ENCODE measurements at regions not wholly inside any gene's neighbourhood (a gene's known extent, or its start where the extent isn't known, plus 50 kb on each side); places are given as distances from the start of the nearest gene placed in this dataset.

- DNase-seq (ENCODE audit: low spot score), result no peak
Observed at GRCh38 chr5:145502906-145503305, 332.2 kb downstream of the PRELID2 start.

DNA sequence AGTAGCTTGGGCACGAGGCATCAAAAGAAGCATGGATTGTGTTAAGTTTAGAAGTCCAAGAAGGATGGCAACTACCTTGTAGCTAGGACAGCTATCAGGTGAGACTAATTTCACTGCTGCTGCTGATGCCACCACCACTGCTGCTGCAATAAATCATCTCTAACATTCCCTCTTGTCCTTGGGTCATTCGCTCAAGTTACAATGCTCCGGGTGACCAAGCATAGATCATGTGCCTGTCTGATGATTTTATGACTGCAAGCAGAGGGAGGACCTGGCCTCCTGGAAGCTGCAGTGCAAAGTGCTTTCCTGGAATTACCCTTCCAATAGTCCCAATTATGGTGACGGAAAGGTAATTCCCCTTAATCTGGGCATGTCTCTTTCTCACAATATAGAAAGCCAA is 334.4 kb downstream of the PRELID2 start:
- no peak for DNase-seq (ENCODE audit: low spot score)

DNA sequence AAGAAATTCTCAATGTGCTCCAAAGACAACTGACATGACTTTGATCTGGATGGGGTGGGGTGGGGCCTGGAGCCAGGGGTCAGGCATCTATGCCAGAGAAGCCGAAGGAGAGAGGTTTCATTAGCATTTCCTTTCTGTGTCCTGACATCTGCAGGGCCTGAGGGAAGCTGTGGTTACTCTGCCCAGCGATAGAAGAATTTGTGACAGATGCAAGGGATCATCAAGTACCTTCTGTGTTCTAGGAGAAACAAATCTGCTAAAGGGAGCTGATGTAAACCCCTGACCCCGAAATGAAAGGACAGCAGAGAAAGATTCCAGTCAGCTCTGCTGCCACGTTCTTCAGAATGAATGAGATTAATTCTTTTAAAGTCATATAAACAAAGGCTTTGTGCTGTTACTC is 335.7 kb downstream of the PRELID2 start:
- no peak for DNase-seq (ENCODE audit: low spot score)

DNA sequence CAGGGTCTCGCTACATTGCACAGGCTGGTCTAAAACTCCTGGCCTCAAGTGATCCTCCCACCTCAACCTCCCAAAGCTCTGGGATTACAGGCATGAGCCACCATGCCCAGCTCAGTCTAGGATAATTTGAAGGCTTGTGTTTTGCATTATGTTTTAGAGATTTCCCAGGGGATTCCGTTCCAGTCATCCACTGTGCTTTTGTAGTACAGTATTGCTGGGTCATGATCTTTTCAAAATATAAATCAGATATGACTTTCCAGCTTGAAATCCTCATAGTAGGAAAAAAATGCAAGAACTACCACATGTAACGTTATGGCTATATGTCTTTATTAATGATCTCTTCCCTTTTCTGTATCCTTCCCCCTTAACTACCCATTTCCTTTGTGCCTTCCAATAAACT is 338.1 kb downstream of the PRELID2 start:
- DNase-seq (ENCODE audit: low spot score), result no peak

GRCh38 chr5:145495741-145496140 is 339.4 kb downstream of the PRELID2 start:
- DNase-seq (ENCODE audit: low spot score), result peak; percentile 87

DNA sequence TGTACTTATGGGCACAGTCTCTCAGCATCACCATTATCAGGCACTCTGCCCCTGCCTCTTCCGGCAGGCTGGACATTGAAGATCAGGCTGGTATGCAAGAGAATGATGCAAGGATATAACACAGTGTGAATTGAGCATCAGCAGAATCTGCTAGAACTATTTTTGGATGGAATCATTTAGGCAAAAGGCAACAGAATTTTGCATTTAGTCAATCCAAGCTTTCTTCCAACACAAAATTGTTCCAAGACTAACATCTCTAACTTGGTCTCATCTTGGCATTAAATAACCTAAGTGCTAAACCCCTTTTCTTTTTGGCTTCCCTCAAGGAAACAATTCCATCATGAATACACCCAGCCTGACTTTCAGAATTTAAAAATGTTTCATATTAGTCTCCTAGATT is 339.9 kb downstream of the PRELID2 start:
- DNase-seq (ENCODE audit: low spot score), result no peak

- DNase-seq (ENCODE audit: low spot score), result no peak
Observed at GRCh38 chr5:145493435-145493834, 341.7 kb downstream of the PRELID2 start.

DNA sequence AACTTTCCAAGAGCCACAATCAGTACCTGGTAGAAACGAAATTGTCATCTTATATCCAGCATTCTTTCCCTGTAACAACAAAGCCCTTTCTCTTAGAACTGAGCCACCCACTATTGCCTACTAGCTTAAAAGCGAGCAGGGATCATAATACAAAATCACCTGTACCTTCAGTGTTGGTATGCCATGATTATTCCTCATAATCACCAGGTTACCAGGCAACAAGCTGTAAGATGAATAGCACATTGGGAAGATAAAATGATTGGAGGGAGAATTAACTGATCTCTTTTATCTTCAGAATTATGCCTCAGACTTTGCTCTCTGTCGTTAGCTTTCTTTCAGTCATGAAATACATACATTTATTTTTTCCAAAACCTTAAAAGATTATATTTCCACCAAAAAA is 345.6 kb downstream of the PRELID2 start:
- DNase-seq (ENCODE audit: low spot score), result no peak

- DNase-seq (ENCODE audit: low spot score), result peak; percentile 70
Observed at GRCh38 chr5:145484158-145484557, 351.0 kb downstream of the PRELID2 start.

DNA sequence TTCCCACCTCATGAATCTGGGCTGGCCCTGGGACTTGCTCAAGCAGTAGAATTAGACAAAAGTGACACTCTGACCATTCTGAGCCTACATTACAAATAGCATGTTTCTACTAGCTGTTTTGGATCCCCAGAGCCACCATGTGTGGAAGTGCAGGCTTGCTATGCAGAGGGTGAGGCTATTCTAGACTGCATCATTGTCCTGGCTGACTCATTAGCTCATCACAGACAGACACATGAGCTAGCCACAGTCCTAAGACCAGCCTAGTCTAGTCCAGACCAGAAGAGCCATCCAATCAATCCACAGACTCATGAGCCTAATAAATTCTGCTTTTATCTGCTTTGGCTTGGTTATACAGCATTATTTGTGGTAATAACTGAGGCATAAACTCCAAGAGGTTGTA is 351.9 kb downstream of the PRELID2 start:
- peak; percentile 3 for DNase-seq (ENCODE audit: low spot score)

GRCh38 chr5:145479857-145480256 is 355.3 kb downstream of the PRELID2 start:
- no peak for DNase-seq (ENCODE audit: low spot score)

DNA sequence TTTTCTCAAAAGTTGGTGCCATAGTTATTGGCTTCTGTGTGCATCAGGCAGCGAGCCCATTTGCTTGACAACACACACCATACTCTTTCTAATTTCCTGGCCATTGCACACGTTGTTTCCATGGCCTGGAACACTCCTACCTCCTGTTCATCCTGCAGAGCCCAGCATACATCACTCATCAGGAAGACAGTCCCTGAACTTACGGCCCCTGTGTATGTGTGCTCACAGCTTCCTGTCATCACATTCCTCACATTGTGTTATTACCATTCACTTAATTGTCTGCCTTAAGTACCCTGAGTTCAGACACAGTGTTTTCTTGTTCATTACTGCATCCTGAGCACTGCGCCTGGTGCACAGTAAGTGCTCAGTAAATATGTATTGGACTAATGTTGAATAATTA is 355.9 kb downstream of the PRELID2 start:
- DNase-seq (ENCODE audit: low spot score), result peak; percentile 4

DNA sequence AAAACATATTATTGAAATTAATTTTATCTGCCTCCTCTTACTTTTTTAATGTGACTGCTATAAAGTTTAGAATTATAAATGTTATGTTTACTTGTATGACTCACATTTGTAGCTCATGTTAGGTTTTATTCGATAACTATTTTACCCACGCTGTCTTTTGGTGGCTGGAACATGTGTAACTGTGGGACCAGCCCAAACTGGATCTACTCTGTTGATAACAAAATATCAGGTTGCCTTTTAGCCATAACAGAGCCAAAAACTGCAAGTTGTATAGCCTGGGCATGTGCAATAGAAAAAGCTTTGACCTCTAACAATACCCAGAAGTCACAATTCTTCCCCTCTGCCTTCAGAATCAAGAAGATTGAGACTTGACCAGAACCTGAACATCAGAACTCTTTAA is 356.5 kb downstream of the PRELID2 start:
- DNase-seq (ENCODE audit: low spot score), result no peak

GRCh38 chr5:145473042-145473642 is 362.0 kb downstream of the PRELID2 start:
- no peak for DNase-seq (ENCODE audit: low spot score)

GRCh38 chr5:145471831-145472612 is 363.1 kb downstream of the PRELID2 start:
- no peak for DNase-seq (ENCODE audit: low spot score)

GRCh38 chr5:145471026-145471425 is 364.1 kb downstream of the PRELID2 start:
- no peak for DNase-seq (ENCODE audit: low spot score)

GRCh38 chr5:145470396-145470979 is 364.7 kb downstream of the PRELID2 start:
- no peak for DNase-seq (ENCODE audit: low spot score)

DNA sequence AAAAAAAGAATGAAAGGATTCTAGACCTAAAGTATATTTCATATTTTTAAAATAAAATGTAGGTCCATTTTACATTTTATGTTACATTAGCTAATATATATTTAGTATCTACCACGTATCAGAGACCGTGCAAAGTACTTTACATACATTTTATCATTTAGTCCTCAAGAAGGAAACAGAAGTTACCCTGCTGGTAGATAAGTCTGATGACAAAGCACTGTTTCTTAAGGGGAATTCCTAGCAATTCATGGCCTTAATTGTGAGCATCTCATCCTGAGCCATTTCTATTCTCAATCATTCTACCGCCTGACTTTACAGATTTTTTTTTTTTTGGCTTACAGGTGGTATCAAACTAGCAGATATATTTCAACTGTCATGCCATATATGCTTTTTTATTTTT is 367.7 kb downstream of the PRELID2 start:
- no peak for DNase-seq (ENCODE audit: low spot score)

DNA sequence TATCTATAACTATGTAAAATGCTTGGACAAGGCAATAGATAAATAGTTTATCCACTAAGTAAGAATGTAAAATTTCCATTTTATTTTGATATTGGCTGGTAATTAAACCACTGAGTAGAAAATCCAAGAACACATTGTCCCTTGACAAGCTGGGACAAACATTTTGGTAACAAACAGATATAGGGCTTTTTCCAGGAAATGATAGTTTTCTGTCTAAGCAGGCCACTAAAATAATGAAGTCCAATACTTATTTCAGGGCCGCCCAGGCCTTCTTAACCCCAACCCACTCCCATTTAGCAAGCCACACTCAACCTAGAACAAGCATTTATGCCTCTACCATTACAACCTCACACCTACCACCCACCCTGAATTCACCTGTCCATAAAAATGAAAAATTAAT is 368.6 kb downstream of the PRELID2 start:
- no peak for DNase-seq (ENCODE audit: low spot score)

GRCh38 chr5:145465474-145466263 is 369.5 kb downstream of the PRELID2 start:
- no peak for DNase-seq (ENCODE audit: low spot score)

GRCh38 chr5:145464171-145464570 is 371.0 kb downstream of the PRELID2 start:
- DNase-seq (ENCODE audit: low spot score), result no peak

DNA sequence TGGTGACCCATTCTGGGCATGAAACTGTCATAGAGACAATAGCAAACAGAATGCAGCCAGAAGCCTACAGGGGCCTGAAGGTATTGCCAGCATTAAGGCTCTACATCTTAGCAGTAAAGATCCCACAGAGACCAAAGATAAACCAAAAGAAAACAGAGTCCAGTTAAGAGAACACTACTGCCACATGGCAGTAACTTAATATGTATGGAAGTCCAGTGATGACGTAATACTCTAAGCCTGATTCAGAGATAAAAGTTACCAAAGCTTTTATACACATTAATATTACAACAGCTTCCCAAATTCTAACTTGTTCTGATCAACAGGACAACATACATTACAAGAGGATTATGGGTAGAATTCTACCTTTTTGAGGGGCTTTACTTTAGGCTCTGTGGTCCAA is 371.5 kb downstream of the PRELID2 start:
- DNase-seq (ENCODE audit: low spot score), result no peak

DNA sequence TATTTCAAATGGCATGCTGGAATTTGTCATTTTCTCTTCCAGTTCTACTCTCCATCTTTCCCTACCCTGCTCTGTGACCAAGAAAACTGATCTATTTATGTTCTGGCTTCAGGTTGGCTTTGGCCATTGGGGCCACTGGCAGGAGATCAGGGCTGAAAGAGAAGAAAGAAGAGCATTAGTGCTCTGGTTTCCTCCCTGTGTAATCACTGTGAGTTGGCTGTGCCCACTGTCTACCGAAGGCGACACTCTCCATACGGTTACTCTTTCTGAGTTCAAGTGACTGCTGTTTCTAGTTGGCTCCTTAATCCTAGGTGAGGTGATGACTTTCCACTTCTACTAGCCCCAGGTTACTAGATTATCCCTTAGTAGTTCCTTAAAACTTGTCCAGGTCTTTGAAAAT is 372.6 kb downstream of the PRELID2 start:
- DNase-seq (ENCODE audit: low spot score), result no peak

All from RKO (cell line).